ENCODE measurements at regions not wholly inside any gene's neighbourhood (a gene's known extent, or its start where the extent isn't known, plus 50 kb on each side); places are given as distances from the start of the nearest gene placed in this dataset.

GRCh38 chr5:165919196-165919595, 2372.2 kb upstream of the WWC1 start:
- Histone ChIP-seq H2AFZ (ENCODE audit: insufficient read depth, low read depth, low read length, poor library complexity, severe bottlenecking) (no peak overlapping the region), H3K36me3 (replicated peaks in 1 of 2; ENCODE audit: control insufficient read depth in 1 of 2, insufficient read depth in 2 of 2, low read length in 2 of 2) (no peaks in the 10 kb centered on the region), H4K20me1 (ENCODE audit: insufficient read depth, low read length) (no peaks in the 10 kb centered on the region), H3K9me3 (replicated peaks in 1 of 2; ENCODE audit: control insufficient read depth in 1 of 2, insufficient read depth in 1 of 2, low read length in 2 of 2) (peaks cover 0 to 13% of the 10 kb centered on the region in 2 donors), H3K9ac (ENCODE audit: insufficient read depth, low read length, poor library complexity, severe bottlenecking) (no peak overlapping the region), H3K27ac (ENCODE audit: low read depth in 1 of 2, low read length in 2 of 2) (no peak overlapping the region), H3K4me3 (replicated peaks in 1 of 3; ENCODE audit: low read depth in 2 of 3, low read length in 3 of 3) (no peak overlapping the region), H3K27me3 (ENCODE audit: control insufficient read depth in 2 of 2, insufficient read depth in 2 of 2, low read length in 2 of 2) (no peaks in the 10 kb centered on the region), H3K79me2 (ENCODE audit: insufficient read depth, low read length) (no peaks in the 10 kb centered on the region), H3K4me1 (ENCODE audit: control insufficient read depth in 1 of 2, insufficient read depth in 2 of 2, low read length in 2 of 2) (no peaks in the 10 kb centered on the region), H3K4me2 (replicated peaks; ENCODE audit: extremely low read depth, low read length, poor library complexity, severe bottlenecking) (no peak overlapping the region)
- 95% methylated on average over 10 of the region's 20 CpGs for WGBS (ENCODE audit: insufficient coverage)
- H3K4me3 Mint-ChIP-seq: no peak overlapping the region
- H3K9me3 Mint-ChIP-seq: peaks cover 3 to 16% (median 6%) of the 10 kb centered on the region in 7 donors
- H3K27me3 Mint-ChIP-seq (ENCODE audit: low read depth in 3 of 3): no peaks in the 10 kb centered on the region
- no peak for TF ChIP-seq CTCF (IDR thresholded peaks at IDR 0.05)
- no peaks in the 10 kb centered on the region for H3K4me1 Mint-ChIP-seq
- intact Hi-C loops (cut with micrococcal nuclease): no loop called here
- DNase-seq: no peak
- H3K27ac Mint-ChIP-seq: no peak overlapping the region
- no peaks in the 10 kb centered on the region for H3K36me3 Mint-ChIP-seq

GRCh38 chr5:165920655-165921054, 2370.8 kb upstream of the WWC1 start:
- Mint-ChIP-seq H3K9me3 (peaks cover 1 to 12% (median 4%) of the 10 kb centered on the region in 7 donors), H3K27ac (no peak overlapping the region), H3K27me3 (ENCODE audit: low read depth in 3 of 3) (no peaks in the 10 kb centered on the region), H3K36me3 (no peaks in the 10 kb centered on the region), H3K4me3 (no peak overlapping the region), H3K4me1 (no peaks in the 10 kb centered on the region)
- H3K9ac ChIP-seq (ENCODE audit: insufficient read depth, low read length, poor library complexity, severe bottlenecking): no peak overlapping the region
- no peak overlapping the region for H2AFZ ChIP-seq (ENCODE audit: insufficient read depth, low read depth, low read length, poor library complexity, severe bottlenecking)
- H3K4me3 ChIP-seq (replicated peaks in 1 of 3; ENCODE audit: low read depth in 2 of 3, low read length in 3 of 3): no peak overlapping the region
- no peaks in the 10 kb centered on the region for H3K79me2 ChIP-seq (ENCODE audit: insufficient read depth, low read length)
- no peak for DNase-seq
- intact Hi-C loops (cut with micrococcal nuclease): no loop called here
- no peaks in the 10 kb centered on the region for H4K20me1 ChIP-seq (ENCODE audit: insufficient read depth, low read length)
- H3K27me3 ChIP-seq (ENCODE audit: control insufficient read depth in 2 of 2, insufficient read depth in 2 of 2, low read length in 2 of 2): no peaks in the 10 kb centered on the region
- TF ChIP-seq CTCF (IDR thresholded peaks at IDR 0.05): no peak
- H3K27ac ChIP-seq (ENCODE audit: low read depth in 1 of 2, low read length in 2 of 2): no peak overlapping the region
- H3K4me1 ChIP-seq (ENCODE audit: control insufficient read depth in 1 of 2, insufficient read depth in 2 of 2, low read length in 2 of 2): no peaks in the 10 kb centered on the region
- H3K36me3 ChIP-seq (replicated peaks in 1 of 2; ENCODE audit: control insufficient read depth in 1 of 2, insufficient read depth in 2 of 2, low read length in 2 of 2): no peaks in the 10 kb centered on the region
- WGBS (ENCODE audit: insufficient coverage): no CpG with 5 or more reads among the region's 1 CpG
- H3K9me3 ChIP-seq (replicated peaks in 1 of 2; ENCODE audit: control insufficient read depth in 1 of 2, insufficient read depth in 1 of 2, low read length in 2 of 2): peaks cover under 1 to 6% of the 10 kb centered on the region in 2 donors
- H3K4me2 ChIP-seq (replicated peaks; ENCODE audit: extremely low read depth, low read length, poor library complexity, severe bottlenecking): no peak overlapping the region

Measured in CD14-positive monocyte (primary cell).